Amniotic epithelial cell (primary cell): ENCODE measurements at regions not wholly inside any gene's neighbourhood (a gene's known extent, or its start where the extent isn't known, plus 50 kb on each side); places are given as distances from the start of the nearest gene placed in this dataset.

Experiments
- DNase-seq: peaks from one replicate; pipeline ENCODE4 v3.0.0-alpha.2; 2010; ENCODE audit warnings: low read depth

- DNase-seq: peak; percentile 51
Measured at GRCh38 chr21:27817902-27818623, 851.2 kb upstream of the ADAMTS5 start.

GRCh38 chr21:27817074-27817473 is 850.2 kb upstream of the ADAMTS5 start:
- DNase-seq: peak; percentile 75

- DNase-seq: no peak
Measured at GRCh38 chr21:27816301-27816700, 849.4 kb upstream of the ADAMTS5 start.

DNA sequence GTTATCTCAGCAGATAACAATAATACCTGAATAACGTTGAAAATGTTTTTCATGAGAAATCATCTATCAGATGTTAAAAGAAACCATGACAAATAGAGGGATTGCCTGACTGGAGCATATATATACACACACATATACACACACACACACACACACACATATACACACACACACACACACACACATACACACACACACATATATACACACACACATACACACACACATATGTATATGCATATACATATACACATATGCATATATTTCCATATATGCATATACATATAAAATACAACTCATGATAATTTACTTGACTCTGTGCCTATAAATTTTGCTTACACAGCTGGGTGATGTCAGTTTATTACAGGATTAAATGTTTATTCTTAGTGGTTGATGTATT is 847.3 kb upstream of the ADAMTS5 start:
- no peak for DNase-seq

GRCh38 chr21:27813750-27814149 is 846.9 kb upstream of the ADAMTS5 start:
- DNase-seq: no peak

DNA sequence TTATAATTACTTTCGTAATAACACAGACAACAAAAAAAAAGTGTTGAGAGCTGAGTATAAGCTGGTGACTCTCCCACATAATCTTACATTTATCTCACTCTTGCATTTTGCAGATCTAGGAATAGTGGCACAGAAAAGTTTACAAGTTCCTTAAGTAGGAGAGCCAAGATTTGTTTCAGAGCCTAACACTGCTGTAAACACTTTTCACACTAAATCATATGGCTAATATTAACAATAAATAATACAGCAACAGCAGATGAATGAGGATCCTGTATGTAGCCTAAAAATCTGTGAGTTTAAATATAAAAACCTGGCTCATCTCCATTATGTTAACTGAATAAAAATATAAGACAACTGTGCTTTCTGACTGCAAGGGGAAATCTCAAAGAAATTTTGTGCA is 846.5 kb upstream of the ADAMTS5 start:
- no peak for DNase-seq

GRCh38 chr21:27812279-27812678 is 845.4 kb upstream of the ADAMTS5 start:
- peak; percentile 32 for DNase-seq

- DNase-seq: no peak
Measured at GRCh38 chr21:27808923-27809322, 842.0 kb upstream of the ADAMTS5 start.

DNA sequence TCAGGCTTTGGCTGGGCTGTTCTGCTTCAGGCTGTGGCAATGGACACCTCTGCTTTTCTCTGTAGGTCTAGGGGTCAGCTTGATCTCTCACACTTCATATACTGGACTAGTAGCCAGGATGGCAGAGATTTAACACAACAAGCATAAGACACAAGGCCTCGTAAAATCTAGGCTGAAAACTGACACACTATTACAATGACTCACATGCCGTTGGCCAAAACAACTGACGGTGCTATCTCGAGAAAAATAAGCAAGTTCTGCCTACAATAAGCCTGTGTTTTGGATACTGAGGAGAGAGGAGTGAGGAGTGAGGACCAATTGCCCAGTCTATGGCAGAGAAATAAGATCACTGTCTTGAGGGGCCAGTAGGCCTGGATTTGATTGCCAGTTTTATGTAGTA is 840.7 kb upstream of the ADAMTS5 start:
- DNase-seq: peak; percentile 71

DNA sequence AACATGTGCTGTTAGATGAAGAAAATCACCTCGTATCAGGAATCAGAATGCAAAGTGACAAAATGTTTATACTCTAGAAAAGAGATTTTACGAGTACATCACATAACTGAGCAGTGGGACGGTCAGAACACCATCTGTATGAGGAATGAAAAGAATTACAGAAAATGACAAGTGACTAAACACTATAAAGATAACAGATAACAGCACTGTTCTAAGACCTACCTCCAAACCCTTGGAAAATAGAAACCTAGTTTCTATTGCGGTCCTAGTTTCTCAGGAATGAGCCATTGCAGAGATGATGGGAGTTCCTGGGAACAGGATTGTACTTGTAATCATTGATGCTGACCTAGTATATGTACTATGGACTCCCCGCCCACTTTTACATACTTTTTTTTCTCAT is 839.4 kb upstream of the ADAMTS5 start:
- DNase-seq: peak; percentile 61

DNA sequence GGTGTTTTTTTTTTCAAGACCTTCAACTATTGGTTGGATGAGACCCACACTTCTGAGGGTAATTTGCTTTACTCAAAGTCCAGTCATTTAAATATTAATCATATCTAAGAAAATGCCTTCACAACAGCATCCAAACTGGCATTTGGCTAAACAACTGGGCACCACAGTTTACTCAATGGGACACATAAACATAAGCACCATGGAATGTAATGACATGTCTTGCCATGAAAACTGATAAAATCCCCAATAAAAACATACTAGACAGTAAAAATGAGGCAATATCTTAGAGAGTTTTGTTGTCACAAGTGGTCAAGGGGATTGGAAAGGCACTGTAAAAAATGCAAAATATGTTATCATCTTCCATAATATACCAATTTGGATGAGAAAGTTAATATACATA is 838.8 kb upstream of the ADAMTS5 start:
- no peak for DNase-seq

DNA sequence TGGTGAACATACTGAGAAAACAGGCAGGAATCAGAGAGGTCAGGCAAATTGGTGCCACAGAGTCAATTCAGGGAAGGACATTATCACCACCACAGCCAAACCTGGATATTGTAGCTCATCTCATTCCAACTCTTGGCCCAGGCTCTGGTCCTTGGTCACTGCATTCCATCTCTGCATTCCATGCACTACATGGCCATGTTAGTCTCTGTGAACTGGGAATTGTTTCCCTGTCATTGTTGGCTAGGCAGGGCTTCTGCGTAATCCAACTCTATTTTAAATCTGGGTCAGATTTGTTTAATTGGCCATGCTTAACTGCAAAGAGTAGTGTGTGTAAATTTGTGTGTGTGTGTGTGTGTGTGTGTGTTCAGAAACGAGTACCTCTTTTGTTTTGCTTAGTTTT is 837.6 kb upstream of the ADAMTS5 start:
- no peak for DNase-seq

- DNase-seq: no peak
Measured at GRCh38 chr21:27803571-27803970, 836.7 kb upstream of the ADAMTS5 start.

- DNase-seq: peak; percentile 49
Measured at GRCh38 chr21:27802816-27803475, 836.1 kb upstream of the ADAMTS5 start.

DNA sequence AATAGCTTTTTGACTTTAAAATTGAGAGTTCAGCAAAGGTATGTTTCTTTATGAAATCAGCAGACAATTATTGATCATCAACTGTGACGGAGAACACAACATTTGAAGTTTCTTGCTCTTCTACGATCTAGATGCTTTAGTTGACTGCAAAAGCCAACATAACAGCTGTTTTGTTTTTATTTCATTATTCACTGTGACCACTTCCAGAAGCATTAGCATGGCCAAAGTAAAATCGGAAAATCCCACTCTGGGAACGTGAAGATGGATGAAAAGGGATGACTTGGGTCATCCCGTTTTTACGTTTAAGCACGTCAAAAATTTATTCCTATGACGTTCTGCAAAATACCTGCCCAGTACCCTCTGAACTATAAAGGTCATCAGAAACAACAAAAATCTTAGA is 833.0 kb upstream of the ADAMTS5 start:
- no peak for DNase-seq

GRCh38 chr21:27796106-27796505 is 829.2 kb upstream of the ADAMTS5 start:
- DNase-seq: peak; percentile 41

GRCh38 chr21:27795418-27795817 is 828.5 kb upstream of the ADAMTS5 start:
- DNase-seq: no peak

DNA sequence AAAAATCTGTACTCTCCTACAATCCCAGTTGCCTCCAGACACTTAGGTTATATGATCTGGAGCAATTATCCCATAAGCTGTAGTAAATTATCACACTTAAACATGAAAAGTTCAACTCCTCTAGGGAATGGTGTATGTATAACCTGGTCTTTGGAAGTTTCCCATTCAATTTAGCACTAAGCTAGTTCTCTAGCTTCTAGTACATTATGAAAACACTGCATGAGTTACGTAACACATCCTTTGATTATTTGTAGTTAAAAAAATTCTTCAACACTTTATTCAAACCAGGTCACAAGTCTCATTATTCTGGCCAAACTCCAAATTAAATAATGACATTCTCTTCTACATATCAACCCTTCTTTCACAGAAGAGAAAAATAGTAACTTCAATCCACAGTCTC is 827.0 kb upstream of the ADAMTS5 start:
- DNase-seq: no peak

DNA sequence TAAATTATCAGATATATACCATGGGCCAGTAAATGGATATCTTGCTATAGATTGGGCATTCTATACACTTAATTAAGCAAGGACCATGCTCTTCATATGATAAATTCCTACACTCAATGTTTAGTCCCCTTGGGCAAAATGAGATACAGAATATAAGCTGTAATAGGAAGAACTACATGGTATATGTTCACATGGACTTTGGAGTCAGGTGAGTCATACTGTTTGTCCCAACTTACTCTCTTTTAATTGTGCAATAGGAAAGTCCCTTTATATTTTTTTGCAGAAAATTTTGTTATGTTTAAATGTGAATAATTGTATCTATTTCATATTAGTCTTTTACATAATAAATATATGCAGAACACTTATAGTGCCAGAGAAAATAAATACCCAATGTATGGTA is 820.2 kb upstream of the ADAMTS5 start:
- DNase-seq: peak; percentile 34

- no peak for DNase-seq
Measured at GRCh38 chr21:27779606-27780005, 812.7 kb upstream of the ADAMTS5 start.

- no peak for DNase-seq
Measured at GRCh38 chr21:27776925-27777553, 810.2 kb upstream of the ADAMTS5 start.

GRCh38 chr21:27772816-27773215 is 805.9 kb upstream of the ADAMTS5 start:
- no peak for DNase-seq

- no peak for DNase-seq
Measured at GRCh38 chr21:27771938-27772483, 805.1 kb upstream of the ADAMTS5 start.
